GM21360 (cell line): ENCODE measurements at regions not wholly inside any gene's neighbourhood (a gene's known extent, or its start where the extent isn't known, plus 50 kb on each side); places are given as distances from the start of the nearest gene placed in this dataset.
A peak's percentile ranks its signal among the peaks of the same experiment; 100 is the strongest.

Source experiments
- ATAC-seq: cut with Tn5 transposase; IDR thresholded peaks from one replicate; pipeline ENCODE4 v1.9.1; 2021; ENCODE audit warnings: mild to moderate bottlenecking, moderate library complexity; ENCODE audit not compliant: unreplicated experiment

DNA sequence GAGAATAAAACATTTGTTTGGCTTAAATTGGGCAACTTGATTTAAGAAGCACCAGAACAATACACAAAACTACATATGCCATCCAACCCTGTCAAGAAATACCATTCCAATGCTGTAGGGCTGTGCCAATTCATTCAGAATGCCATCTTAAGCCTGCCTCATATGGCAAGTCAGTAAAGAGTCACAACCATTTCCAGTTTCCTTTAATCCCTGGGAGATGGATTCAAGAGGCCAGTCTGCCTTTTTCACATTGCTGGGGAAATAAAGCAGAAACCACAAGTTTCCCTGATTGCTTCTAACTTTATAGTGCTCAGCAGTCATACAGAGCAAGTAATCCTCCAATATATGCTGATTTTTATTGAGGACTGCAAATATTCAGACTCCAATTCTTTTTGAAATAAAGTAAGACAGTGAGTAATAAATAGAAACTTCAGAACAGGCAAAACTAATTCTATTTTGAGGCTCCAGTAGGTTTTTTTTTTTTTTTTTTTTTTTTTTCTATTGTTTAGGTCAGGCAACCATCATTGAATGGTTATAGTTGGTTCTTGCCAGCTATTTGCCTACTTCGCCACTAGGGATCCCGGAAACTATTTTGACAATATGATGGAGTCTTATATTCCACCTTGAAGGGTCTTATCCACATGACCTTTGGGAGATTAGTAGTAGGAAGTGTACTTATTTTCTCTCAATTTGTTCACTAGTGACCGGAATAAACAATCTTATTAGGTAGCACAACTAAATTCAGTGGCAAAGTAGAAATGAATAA lies 400.9 kb upstream of the MEF2C start:
- no peak for ATAC-seq

DNA sequence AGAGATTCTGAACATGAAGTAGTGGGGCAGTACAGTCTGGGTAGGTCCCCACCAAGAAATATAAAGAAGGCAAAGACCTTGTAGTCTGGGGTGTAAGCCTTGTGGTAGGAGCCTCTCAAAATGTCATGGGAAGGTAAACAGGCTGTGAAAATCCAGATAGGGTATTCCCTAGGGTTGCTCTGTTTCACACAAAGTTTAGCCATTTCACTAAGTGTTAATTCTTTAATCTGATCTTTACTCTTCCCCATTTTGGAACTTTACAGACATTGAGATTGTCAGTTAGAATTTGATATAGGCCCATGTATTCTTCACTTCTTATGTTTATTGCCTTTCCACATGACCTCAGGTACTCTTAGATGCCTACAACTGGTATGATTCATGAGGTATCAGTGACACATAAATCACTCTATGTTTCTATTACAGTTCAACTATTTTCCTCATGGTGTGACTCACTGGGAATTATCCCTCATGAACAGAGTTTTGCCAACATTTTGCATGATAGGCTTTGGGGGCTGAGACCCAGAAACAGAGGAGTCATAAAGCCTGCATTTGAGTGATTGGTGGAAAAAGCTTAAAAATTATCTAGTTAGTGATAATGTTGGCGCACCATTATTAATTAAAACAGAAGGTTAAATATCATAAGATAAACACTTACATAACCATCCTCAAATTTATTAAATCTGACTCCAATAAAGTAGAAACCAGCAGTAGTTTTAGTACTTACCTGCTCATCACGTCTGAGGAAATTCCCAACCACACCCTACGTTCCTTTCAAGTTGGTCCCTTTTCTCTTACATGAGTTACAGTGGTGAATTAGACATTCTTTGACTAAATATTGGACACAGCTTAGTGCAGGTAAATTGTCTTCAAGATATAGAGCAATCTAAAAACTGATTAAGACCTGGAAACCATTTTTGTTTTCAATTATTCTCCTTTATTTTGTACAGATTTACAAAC lies 399.8 kb upstream of the MEF2C start:
- ATAC-seq: peak; percentile 35

DNA sequence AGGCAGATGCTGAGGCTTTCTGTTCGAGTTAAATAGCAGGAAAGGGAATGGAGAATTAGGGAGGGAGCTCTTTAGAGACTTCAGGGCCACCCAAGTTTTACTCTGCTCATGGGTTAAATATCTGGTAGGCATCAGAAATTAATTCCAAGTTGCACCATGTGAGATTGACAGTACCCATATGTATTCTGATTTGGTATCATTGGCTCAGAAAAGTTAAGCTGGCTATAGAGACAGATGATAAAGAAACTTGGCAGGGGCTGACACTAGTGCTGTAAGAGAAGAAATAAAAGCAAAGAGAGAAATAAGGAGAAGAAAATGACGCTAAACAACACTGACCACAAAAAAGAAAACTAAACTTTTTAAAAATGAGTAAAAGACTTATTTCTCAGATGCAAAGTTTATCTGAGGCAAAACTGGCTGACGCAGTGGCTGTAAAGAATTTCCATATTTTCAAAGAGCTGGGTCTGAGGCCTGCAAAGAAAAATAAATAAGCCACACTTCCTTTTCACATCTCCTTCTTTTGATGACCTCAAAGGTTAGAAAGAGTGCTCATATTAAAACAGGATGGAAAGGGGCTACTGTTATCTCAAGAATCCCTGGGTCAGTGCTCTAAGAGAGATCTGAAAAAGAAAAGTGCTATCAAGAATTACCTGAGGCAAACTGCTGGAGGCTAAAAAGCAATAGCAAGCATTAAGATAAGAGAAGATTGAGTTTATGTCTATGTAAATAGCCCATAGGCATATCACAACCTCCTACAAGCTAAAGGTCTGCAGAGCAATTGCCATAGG lies 399.0 kb upstream of the MEF2C start:
- ATAC-seq: peak; percentile 11

DNA sequence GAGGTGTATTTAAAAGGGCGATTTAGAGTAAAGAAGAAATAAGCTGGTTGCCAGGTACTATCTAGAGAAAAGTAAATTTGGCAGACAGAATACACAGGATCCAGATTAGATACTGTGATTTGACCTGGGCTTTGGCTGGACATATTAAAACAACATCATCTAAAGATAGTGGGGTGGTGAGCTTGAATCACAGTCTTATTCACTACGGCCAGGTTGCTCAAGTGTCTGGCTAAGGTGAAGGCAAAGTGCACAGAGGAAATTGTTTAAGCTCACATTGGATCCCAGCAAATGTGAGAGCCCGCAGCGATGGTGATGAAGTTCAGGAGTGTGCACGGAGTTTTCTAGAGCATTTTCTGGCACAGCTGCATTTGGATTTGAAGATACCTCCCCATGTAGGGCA lies 398.2 kb upstream of the MEF2C start:
- no peak for ATAC-seq

DNA sequence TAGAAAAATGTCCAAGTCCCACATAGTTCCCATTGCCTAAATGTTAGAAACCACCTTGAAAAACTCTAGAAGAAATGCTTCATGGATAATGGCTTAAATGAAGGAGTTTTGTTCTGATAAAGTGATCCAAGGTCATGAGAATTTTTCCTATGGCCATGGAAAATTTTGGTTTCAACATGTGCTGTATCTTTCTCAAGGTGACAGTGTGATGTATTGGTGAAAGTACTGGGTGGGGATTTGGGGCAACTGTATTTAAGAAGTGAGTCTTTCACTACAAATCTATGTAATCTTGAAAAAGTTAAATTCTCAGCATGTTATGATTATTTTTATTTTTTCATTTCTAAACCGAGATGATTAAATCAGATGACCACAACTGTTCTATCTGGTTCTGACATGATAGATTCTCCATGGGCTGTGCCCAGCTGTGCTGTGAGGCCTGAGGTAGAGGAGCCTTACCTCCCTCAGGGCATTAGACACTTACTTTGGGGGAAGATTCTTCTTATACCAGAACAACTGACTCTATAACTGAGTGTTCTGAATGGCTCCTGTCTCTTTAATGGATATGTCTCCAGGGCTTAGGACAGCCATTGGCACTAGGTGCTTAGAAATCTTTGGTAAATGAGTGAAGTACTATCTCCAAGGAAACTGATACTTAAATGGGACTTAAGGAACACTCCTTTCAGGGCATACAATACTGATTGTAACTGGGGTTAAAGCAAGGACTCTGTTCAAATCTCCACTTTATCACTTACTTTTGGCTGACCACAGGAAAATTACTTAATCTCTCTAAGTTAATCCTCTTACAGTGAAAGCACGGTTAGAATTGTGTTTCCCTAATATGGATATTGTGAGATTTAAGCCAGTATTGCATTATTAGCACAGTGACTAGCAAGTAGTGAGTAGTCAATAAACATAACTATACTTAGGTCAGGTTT lies 397.4 kb upstream of the MEF2C start:
- ATAC-seq: no peak

DNA sequence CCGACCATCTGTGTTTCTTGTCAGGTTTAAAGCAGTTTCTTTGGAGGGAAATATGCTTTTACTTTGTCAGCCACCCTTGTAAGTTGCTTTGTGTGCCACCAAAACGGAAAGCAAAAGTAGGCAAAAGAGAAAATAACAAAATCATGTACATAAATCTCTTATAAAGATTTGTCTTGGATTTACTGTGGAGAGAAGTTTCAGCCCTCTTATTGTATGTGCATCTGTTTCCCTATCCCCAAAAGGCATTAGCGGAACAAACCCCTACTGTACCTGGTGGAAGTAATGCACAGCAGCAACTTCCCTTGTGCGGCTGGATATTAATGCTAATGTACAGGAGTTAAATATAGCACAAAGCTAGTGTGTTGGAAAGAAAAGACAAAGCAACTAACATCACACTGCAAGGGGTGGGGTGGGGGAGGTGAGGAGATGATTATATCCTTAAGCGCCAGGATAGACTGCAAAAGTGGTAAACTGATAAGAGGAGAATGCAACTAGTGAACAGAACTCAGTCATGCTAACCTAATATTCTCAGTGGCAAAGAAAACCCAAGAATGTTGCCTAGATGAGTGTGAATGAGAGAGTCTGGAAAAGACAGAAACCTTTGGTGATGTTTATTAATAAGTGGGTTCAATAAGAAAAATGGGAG lies 396.5 kb upstream of the MEF2C start:
- no peak for ATAC-seq

DNA sequence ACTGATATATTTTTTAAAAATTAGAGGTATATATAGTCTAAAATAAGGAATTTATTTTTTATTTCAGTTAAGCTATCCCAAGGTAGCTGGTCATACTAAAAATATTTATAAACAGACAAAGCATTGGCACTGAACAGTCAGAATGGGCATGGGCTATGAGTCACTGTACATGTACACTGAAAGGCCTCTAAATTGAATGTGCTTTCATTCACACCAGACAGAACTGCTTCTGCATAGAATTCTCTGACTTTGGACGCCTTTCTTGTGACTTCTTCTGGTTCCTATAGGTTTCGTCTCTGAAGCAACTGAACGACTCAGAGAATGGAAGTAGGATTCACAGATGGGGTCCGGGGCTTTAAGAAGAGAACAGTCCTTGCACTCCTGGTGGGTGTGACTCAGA lies 394.8 kb upstream of the MEF2C start:
- no peak for ATAC-seq

DNA sequence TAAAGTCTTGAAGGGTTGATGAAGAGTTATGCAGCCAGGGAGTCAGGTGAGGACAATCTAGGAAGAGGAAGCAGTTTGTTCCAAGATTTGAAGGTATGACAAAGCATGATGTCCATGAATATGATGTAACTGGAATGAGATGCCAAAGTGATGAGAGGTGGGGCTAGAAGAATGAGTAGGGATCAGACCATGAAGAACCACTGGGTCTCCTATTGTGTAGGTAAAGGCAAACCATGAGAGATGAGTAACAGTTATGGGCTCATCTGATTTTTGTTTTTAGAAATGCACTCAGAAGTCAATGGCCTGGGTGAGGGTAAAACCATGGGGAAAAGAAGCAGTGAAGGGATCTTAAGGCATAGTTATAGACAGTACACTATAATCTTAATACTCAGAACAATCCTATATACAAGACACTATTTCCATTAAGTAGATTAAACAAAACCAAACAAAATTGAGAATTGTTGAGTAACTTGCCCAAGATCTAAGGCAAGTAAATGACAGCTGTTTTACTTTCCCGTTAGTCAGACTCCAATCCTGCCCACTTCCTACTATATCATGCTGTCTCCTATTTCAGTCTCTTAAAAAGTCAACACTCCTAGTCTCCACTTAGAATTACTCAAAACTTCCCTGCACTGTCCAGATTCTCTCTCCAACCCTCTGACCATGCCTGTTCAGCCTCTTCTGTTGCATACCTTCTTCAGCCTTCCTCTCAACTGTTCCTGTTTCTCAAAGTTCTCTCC lies 393.8 kb upstream of the MEF2C start:
- ATAC-seq: no peak

DNA sequence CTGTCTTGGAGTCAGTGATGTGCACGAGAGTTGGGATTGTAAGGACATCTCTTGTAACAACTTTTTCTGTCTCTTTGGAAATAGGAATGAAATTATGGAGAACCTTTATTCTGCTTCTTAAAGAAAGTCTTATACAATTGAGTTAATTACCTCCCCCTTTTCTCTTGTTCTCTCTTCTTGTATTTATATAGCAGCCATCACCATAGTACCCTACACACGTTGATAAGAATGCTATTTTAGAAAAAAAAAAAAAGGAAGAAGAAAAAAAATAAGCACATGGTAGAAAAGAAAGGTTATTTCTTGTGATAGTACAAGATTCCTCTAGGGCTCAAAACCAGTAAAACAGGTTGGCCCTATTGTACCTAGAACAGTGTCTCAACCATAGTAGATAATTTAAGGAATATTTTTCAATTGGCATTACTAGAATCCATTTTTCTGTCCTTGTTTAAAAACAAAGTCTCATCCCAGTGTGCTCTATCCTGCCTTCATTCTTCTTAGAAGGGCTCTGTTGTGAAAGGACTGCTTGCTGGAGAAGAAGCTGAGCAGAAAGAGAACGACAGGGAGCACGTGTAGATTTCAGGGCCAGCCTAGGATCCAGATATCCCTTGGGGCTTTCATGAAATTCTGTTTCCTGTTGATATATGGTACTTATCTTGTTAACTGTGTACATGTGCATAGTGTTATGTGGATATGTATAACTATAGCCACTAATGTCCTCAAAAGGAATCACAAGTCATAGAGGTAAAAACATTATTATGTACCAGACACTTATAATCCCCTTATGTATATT lies 392.3 kb upstream of the MEF2C start:
- no peak for ATAC-seq

DNA sequence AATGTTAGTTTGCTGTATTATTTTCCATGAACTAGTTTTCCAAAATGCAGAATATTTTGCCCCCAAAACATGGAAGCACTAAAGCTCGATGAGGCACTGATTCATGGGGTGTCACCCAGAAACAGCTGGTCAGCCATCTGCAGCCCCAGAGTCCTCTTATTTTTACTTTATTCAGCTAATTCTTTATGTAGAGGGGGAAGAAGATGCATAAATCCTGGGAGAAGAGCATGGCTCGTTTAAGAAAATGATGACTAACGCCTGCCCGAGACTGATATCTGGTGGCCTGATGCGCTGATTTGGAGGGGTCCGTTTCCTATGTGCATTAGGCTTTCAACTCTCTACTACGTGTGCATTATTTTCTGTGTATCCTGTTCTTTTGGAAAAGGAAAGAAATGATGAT lies 390.3 kb upstream of the MEF2C start:
- no peak for ATAC-seq

DNA sequence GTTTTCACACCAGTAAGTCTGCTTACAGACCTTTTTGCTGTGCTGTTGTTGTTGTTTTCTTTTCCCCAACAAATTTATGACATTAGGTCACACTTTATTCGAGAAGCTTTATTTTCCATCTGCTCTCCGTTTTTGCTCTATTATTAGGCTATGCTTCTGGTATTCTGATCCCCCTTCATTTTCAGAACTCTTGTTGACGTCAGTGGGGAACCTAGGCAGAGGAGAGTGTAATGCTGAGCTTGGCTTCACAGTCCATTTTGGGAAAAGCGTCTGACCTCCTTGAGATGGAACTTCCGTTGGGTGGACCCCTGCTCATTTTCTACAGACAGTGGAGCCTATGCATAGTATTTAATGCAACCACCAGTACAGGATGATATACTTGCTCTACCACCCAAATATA lies 387.9 kb upstream of the MEF2C start:
- ATAC-seq: no peak

DNA sequence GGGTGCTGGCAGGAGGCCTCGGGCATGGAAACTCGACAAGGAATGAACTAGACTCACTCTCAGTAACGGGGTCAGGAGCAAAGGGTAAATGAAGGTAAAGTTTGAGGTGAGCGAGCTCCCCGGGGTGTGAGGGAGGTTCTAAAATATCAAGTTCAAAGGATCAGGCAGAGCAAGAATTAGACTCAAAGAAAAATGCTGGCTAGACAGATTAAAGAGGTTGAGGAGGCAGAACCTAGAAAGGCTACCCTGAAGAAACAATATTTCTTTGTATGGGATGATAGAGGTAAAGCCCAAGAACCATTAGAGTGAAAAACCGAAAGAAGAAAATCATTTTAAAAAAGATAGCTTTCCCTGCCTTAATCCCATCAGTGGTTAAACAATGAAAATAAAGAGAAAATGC lies 386.7 kb upstream of the MEF2C start:
- ATAC-seq: no peak

DNA sequence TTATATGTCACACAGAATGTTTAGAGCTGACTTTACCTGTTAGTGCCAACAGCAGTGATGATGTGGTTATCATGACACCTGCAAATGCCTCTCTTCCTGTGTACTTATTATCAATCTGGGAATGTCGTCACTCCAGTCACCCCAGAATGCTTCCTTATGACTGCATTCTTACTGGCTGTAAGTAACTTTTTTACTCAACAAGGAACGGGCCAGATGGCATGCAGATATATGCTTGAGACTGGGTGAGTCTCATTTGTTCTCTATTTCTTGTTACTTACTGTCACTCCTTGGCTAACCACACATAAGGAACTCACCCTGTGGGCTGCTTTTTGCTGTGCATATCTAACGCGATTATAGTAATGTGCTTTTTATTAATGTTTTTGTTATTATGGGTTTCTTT lies 385.5 kb upstream of the MEF2C start:
- peak; percentile 31 for ATAC-seq

DNA sequence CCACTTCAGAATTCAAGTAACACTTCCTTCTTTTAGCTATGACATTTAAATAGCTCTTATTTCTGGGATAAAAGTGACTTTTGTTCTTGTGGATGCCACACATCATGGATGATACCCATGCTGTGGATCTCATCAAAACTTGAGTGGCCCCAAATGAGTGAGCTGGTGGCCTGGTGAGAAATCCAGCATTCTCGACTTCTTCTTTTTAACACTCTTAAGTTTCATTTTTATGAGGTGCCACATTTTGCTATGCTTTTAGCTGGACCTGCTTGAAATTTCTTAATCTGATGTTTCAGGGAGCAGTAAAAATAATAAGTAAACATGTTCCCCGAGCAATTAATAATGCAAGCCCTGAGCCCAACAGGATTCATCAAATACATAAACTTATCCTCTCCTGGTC lies 384.8 kb upstream of the MEF2C start:
- ATAC-seq: no peak

DNA sequence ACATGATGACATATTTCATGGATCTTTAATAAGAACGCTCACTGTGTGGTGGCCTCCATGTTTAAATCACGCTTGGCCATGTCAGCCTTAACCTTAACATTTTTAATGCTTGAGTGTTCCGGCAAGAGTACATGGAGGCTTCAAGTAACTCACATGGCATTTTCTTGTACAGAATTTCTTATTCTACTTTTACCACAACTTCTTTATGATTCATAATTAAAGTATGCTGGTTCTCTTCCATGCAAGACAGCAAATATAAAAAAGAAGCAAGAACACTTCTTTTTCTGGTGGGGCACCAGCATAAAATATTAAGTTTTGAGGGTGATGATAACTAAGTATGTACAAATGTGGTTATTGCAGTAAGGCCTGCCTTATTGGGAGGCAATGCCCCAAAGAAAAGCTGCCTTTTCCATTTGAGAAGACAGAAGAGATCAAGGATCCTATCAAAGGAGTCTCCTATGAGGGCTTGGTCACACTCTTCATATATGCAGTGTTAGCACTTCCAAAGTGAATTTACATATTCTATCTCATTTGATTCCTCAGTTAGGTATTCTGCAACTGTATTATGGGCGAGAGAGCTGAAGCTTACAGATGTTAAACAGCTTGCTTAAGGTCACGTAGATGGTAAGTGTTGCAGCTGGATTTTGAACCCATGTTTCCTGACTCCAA lies 382.7 kb upstream of the MEF2C start:
- ATAC-seq: no peak

DNA sequence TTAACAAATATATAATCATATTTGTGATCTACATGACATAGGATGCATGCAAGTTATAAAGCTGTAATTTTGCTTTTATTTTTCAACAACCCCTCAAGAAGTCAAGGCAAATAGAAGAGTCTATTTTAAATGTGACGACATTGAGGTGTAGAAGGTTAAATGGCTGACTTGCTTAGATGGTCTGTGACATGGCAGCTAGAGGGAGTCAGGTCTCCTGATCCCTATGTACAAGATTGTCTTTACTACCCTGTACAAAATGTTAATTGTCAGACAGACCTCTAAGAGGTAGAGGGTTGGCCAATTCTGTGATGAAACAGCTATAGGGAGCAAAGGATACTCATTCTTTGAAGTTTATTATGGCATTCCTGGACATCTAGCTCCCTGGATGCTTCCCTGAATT lies 380.9 kb upstream of the MEF2C start:
- no peak for ATAC-seq

DNA sequence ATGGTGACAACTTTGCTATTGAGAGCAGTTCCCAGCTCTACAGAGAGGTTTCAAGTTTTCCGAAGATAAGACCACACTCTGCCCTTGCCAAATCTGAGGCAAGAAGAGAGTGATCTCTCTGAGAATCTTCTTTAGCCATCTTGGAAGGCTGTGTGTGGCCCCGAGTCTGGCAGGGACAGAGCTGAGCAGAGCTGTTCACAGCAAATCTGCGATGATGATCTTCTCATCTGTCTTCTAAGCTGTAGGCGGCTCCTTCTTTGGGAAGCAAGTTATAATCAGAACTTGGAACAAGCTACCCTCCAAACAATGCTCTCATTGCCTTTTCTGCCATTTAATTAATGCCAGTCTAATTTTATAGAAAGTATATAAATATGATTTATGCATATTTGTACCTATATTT lies 379.0 kb upstream of the MEF2C start:
- no peak for ATAC-seq

DNA sequence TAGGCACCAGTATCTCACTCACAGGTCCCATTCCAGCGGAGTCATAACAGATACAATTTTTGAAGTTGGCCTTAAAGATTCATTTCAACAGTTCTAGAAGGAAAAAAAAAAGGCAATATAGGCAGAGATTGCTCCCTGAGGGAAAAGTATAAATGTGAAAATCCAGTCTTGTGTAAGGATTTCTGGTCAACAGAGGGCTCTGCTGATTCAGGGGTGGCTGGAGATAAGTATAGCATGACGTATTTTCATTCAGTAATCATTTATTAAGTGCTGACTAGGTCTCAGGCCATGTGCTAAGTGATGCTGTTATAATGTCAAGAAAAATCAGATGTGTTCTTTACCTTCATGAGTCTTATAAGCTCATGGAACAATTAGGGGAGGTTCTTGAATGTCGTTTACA lies 377.3 kb upstream of the MEF2C start:
- ATAC-seq: no peak
